Putamen (tissue), 1 donor: ENCODE measurements at regions not wholly inside any gene's neighbourhood (a gene's known extent, or its start where the extent isn't known, plus 50 kb on each side); places are given as distances from the start of the nearest gene placed in this dataset.
"Not testable (repeated sequence)": the region's sequence is repeated elsewhere in the genome, so short reads cannot be mapped to it uniquely, and the experiment has no call there.

ENCODE experiments used
- DNase-seq: peaks from one replicate; pipeline ENCODE4 v3.0.0-alpha.2; 2016; ENCODE audit warnings: low spot score

DNA sequence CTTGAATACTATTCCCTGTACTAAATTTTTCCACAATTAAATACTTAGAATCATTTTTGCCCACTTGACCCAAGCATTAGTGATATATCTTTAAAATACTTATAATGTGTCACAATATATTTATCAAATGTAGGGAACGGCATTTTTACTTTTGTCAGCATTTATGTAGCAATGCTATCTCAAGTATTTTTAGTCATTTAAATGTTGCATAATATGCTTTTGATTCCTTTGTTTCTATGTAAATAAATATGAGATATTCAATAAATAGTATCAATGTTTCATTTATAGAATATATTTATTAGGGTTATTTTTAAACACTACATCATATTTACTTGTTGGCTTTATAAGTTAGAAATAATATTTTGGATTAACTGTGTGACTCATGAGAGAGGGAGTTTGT lies 199.7 kb upstream of the WSB1 start:
- not testable (repeated sequence) for DNase-seq

DNA sequence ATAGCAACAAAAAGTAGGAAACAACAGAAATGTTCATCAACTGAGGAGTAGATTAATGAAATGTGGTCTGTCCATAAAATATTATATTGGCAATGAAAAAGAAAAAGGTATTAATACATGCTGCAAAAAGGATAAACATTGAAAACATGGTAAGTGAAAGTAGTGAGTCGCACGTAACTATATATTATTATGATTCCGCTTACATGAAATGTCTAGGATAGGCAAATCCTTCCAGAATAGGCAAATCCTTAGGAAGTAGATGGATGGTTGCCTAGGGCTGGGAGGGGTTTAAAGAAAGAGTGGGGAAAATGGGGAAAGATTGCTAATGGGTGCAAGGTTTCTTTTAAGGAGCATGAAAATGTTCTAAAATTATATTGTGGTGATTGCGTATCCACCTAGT lies 198.1 kb upstream of the WSB1 start:
- DNase-seq = not testable (repeated sequence)

DNA sequence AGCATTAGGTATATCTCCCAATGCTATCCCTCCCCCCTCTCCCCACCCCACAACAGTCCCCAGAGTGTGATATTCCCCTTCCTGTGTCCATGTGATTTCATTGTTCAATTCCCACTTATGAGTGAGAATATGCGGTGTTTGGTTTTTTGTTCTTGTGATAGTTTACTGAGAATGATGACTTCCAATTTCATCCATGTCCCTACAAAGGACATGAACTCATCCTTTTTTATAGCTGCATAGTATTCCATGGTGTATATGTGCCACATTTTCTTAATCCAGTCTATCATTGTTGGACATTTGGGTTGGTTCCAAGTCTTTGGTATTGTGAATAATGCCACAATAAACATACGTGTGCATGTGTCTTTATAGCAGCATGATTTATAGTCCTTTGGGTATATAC lies 194.6 kb upstream of the WSB1 start:
- DNase-seq = not testable (repeated sequence)

DNA sequence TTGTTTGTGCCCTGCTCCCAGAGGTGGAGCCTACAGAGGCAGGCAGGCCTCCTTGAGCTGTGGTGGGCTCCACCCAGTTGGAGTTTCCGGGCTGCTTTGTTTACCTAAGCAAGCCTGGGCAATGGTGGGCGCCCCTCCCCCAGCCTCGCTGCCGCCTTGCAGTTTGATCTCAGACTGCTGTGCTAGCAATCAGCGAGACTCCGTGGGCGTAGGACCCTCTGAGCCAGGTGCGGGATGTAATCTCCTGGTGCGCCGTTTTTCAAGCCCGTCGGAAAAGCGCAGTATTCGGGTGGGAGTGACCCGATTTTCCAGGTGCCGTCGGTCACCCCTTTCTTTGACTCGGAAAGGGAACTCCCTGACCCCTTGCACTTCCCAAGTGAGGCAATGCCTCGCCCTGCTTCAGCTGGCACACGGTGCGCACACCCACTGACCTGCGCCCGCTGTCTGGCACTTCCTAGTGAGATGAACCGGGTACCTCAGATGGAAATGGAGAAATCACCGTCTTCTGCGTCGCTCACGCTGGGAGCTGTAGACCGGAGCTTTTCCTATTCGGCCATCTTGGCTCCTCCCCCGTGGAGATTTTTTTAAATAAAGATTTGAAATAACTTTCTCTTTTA lies 189.2 kb upstream of the WSB1 start:
- not testable (repeated sequence) for DNase-seq

DNA sequence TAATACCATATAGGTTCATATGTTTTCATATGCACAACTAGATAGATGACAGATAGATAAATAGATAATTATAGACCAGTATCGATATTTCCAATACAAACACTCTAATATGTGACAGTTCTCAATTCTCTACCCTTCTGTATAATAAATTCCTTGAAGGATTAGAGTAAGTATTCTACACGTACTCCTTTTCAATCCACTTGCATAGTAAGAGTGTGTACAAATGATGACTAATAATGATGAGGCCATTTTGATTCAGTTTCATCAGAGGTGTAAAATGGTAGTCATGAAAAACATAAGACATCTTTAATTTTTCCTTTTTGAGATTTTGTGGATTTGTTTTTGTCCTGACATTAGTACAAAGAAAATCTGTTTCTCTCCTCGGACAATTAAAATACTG lies 188.3 kb upstream of the WSB1 start:
- DNase-seq = no peak

DNA sequence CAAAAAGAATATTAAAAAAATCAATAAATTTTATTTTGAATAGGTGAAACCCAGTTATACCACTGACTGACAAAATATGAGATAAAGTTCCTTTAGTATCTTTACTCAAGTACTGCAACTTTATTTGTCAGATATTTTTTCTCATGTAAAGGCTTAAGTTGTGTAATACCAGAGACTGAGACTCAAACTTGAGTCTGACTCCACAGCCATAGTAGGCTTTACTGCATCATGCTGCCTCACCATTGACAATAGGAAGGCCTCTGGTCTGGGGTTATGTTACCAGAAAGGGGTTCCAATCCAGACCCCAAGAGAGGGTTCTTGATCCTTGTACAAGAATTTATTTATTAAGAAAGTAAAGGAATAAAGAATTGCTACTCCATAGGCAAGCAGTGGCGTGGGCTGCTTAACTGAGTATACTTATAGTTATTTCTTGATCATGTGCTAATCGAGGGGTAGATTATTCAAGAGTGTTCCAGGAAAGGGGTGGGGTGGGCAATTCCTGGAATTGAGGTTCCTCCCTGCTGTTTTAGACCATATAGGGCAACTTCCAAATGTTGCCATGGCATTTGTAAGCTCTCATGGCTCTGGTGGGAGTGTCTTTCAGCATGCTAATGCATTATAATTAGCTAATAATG lies 187.4 kb upstream of the WSB1 start:
- DNase-seq = no peak

DNA sequence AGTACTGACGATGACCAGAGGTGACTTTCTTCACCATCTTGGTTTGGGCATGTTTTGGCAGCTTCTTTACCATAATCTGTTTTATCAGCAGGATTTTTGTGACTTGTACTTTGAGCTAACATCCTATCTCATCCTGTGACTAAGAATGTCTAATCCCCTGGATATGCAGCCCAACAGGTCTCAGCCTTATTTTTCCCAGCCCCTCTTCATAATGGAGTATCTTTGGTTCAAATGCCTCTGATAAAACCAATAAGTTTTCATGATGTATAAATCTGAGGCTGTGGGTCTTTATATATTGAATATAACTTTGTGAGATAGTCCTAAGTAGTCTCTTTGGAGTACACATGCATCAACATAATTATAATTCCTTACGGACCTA lies 186.9 kb upstream of the WSB1 start:
- DNase-seq = no peak

DNA sequence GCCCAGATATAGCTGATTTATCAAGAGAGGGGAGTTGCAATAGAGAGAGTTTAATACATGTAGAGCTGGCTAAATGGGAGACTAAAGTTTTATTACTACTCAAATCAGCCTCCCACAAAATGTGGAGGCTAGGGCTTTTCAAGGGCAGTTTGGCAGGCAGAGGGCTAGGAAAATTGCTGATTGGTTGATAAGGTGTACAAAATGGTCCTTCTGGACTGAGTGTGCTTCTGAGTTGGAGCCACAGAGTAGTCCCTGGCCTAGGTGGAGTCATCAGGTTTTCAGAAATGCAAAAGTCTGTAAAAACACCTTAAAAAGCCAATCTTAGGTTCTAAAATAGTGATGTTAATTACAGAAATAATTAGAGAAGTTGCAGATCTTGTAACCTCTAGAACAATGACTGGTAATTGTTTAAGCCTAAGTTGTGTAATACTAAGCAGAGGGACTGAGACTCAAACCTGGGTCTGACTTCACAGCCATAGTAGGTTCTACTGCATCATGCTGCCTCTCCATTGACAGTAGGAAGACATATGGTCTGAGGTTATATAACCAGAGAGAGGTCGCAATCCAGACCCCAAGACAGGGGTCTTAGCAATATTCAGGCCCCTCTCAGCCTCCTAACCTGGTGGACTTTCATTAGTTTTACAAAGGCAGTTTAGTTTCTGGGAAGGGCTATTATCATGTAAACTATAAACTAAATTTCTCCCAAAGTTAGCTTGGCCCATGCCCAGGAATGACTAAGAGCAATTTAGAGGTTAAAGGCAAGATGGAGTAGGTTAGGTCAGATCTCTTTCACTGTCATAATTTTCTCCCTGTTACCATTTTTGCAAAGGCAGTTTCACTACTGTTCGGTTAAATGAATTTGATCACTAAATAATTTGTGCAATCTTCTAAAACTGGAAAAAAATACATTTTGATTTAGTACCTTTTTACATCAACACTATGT lies 186.3 kb upstream of the WSB1 start:
- DNase-seq = not testable (repeated sequence)

DNA sequence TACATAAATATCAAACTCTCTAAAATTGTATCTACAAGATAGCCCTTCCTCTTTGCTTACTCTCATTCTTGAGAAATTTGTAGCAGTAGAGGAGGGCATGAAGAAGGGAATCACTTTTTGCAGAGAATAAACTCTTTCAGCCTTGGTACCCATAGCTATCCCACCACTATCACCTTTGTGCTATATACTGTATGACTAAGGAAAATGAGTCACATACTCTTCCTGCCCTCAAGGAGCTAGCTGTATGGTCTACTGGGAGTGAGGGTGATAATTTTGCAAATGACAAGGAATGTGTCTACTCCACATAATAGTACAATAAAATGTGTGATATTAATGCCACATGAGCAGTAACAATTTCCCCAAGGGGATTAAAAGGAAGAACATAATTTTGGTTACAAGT lies 184.6 kb upstream of the WSB1 start:
- no peak for DNase-seq

DNA sequence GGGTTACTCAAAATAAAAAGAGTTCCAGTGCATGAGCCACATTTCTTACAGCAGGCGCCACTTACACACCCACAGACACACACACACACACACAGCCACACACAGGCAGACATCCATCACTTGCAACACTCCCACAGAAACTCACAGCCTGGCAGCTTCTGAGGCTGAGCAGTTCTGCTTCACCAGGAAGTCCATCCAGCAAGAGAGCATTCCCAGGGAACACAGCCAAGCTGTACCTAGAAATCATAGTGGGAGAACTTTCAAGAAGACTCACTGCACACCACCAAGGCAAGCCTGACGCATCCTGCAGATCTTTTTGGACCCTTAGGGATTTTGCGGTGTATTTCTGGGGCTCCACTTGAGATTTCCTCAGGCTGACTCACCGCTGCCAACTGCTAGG lies 140.9 kb upstream of the WSB1 start:
- peak; percentile 30 for DNase-seq

DNA sequence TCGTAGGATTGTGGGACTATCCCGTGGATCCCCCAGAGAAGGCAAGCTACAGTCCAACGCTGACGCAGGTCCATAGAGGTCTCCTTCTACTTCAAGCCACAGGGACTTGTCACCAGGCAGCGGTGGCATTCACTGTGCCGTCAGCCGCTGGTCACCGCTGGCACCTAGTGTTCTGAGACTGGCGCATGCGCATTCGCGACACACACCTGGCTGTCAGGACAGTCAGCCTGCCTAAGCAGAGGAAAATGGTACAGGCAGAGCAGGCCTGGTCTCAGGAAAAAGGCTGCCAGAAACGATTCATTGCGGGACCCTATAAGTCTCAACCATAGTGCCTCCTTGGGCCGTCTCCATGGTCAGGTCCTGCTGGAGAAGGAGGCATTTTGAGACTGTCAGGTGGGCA lies 138.0 kb upstream of the WSB1 start:
- DNase-seq = no peak

DNA sequence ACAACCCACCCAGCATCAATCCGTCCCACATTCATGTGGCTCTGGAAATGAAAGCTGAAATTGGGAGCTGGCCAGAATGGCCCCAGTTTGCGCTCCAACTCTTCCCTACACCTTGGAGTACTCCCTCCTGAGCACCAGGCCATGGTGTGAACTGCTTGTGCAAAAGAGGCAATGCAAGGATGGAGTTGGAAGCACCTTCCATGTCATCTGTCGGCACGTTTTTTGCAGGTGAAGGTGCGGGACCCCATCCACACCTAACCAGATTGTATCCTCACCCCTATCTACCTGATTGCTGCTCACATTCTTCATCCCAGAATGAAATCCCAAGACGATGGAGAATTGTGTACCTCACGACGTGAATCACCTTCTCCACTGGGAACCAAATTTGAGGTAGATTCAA lies 136.6 kb upstream of the WSB1 start:
- no peak for DNase-seq

DNA sequence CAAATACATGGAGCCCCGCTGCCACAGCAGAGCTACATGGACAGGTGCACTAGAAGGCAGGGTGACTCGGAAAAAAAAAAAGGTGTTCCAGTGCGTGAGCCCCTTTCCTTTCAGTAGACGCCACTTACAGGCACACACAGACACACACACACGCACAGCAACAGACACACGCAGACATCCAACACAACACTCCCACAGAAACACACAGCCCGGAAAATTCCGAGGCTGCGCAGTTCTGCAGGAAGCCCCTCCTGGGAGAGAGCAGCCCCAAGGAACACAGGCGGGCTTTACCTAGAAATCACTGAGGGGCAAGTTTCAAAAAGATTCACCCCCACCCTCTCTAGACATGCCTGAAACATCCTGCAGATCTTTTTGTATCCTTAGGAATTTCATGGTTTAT lies 136.0 kb upstream of the WSB1 start:
- no peak for DNase-seq

DNA sequence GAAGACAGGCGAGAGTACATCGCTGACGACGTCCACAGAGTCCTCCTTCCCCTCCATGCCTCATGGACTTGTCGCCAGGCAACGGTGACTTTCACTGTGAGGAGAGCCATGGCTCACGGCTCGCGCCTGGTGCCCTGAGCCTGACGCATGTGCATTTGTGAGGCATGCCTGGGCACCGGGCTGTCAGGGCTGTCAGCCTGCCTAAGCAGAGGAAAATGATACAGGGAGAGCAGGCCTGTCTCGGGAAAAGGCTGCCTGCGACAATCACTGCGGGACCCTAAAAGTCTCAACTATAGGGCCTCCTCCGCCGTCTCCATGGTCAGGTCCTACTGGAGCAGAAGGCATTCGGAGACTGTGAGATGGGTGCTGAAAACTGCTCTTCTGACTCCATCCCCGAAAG lies 135.5 kb upstream of the WSB1 start:
- DNase-seq = no peak

DNA sequence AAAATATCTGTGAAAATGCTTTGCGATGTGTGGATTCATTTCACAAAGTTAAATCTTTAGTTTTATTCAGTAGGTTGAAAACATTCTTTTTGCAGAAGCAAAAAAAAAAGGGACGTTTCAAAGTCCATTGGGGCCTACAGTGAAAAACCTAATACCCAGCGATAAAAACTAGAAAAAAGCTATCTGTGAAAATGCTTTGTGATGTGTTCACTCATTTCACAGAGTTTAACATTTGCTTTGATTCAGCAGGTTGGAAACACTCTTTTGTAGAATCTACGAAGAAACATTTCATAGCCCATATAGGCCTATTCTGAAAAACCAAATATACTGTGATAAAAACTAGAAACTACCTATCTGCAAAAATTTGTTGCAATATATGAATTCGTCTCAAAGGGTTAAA lies 113.6 kb upstream of the WSB1 start:
- DNase-seq = no peak

DNA sequence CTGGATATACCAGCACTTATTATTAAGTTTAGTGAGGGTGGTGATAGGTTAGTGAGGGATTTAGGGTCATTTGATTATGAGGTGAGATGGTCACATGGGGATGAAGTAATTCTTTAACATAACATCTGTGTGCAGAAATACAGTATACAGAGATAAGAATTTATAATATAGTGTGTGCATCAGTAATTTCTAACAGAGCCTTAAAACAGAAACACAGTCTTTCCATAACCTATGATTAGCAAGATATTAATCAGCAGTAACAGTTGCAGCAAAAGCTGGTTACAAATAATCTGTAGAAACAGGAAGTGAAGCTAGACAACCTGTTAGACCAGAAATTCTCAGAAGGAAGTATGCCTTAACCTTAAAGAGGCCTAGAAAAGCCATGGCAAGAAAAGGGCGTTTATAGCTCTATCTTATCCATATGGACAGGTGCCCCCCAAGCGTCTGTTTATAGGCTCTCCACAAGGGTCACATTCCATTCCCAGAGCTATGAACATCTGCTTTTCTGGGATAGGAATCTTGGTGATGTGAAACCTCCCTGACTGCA lies 112.5 kb upstream of the WSB1 start:
- not testable (repeated sequence) for DNase-seq

DNA sequence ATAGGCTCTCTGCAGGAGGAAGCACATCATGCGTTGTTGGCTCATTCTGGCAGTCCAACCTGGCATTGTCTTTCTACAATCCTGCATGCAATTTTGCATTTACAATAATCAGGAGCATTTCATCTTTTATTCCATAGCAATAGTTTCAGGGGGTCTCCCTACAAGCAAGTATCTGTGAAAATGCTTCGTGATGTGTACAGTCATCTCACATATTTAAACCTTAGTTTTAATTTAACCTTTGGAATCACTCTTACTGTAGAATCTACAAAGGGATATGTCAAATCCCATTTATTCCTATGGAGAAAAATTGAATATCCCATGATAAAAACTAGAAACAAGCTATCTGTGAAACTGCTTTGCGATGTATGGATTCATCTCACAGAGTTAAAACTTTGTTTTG lies 112.0 kb upstream of the WSB1 start:
- DNase-seq = no peak

DNA sequence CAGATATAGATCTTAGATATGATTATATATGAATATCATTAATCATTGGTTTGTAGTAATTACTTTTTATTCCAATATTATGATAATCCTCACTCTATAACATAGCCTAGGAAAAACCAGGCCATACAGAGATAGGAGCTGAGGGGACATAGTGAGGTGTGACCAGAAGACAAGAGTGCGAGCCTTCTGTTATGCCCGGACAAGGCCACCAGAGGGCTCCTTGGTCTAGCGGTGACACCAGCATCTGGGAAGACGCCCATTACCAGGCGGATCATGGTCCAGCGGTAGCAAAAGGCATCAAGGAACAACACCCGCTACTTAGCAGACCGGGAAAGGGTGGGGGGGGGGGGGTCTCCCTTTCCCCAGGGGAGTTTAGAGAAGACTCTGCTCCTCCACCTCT lies 96.4 kb upstream of the WSB1 start:
- DNase-seq = not testable (repeated sequence)

DNA sequence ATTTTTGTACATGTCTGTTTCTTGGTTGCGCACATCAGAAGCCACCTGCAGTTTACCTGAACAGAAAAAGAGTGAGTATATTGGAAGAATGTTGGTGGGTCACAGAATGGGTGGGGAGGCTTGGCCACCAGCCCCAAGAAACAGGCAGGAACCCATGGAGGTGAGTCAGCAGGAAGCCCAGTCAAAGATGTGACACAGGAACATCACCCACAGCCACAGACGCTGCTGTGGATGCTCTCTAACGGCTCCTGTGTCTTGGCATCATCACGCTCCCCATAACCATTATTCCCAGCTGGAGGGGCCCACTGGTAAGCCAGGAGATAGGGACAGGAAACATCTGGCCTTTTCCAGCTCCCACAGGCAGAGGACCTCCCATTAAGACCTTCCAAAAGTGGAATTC lies 94.0 kb upstream of the WSB1 start:
- no peak for DNase-seq

DNA sequence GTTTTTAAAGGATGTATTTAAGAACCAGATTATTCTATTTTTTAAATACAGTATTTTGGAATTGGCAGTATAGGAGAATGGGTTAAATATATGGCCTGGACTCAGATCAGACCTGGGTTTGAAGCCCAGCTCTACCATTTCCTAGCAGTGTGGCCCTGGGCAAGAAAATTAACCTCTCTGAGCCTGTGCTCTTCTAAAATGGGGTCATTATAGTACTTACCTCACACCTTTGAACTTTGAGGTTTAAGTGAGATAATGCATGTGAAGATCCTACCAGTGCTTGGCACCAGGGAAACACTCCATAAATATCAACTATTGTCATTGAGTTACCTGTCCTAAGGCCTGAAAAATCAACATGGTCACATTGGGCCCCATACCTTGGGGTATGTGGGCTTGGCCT lies 93.4 kb upstream of the WSB1 start:
- no peak for DNase-seq

DNA sequence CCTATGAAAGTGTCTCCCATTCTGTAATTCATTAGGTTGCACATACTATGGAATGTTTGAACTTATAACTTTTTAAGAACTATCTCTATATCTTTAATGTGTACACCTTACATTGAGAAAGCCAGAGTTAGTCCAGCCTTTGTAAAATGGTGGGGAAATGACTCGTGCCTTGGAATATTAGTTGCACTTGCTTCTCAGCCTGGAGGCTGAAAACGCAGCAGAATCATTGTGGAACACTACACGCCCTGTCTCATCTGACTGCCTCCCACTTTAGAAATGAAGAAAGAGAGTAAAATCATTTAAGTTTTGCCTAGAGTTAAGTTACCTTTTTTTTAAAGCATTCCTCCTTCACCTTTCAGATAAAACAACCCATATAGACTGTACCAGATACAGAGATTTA lies 90.7 kb upstream of the WSB1 start:
- DNase-seq = peak; percentile 15

DNA sequence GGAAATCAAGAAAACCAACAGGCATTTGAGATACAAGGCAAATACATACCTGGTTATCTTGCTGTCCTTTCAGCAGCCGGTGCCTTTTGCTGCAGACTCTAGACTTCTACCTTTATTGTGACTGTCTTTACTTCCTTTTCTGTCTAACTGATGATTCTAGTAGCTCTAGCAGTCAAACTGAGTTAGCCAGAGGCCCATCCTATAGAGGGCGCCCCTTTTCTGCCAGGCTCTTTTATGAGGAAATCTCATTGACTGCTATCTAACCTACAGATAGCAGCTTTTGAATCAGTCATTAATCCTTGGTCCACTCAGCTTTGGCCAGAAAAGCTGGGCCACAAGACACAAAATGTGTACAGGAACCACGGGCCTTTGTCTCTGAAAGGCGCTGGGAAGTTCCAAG lies 87.5 kb upstream of the WSB1 start:
- DNase-seq = no peak

DNA sequence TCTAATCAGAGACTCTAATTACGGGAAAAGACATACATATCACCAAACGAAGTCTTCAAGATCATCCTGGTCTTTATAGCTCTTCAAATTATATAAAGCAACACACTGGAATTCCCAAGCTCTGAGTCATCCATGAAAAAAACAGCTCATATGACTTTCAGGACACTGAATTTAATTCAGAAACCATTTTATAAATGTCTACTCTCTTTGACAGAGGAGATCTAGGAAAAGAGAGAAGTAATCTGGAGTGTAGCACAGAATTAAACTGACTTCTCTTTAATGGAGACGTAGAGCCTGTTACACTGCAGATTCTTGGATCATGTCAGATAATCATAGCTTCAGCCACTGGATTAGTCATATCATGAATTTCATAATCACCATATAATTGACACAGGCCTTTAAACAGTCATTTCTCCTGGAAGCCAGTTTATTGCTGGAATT lies 86.8 kb upstream of the WSB1 start:
- no peak for DNase-seq
